MM.1S (cell line): ENCODE measurements at regions not wholly inside any gene's neighbourhood (a gene's known extent, or its start where the extent isn't known, plus 50 kb on each side); places are given as distances from the start of the nearest gene placed in this dataset.

Source experiments
- DNase-seq: peaks from one replicate; pipeline ENCODE4 v3.0.0-alpha.2; 2015
- H2AFZ ChIP-seq: fragments of 300-600 bp; sonication (generic); 2 replicates; pipeline ENCODE4 v1.6.0; 2016; ENCODE audit warnings: antibody characterized with exemption, low read length
- H3F3A ChIP-seq: fragments of 300-600 bp; sonication (generic); 2 replicates; pipeline ENCODE4 v1.6.1; 2016; ENCODE audit warnings: mild to moderate bottlenecking, antibody characterized with exemption, low read length, moderate library complexity, mixed read lengths; ENCODE audit not compliant: insufficient read depth
- H3K27ac ChIP-seq: fragments of 300-600 bp; sonication (generic); 2 replicates; pipeline ENCODE4 v1.5.1; 2016; ENCODE audit warnings: mild to moderate bottlenecking, low read length
- H3K27me3 ChIP-seq: fragments of 300-600 bp; sonication (generic); replicated peaks from 2 replicates; pipeline ENCODE4 v1.6.0; 2016; ENCODE audit warnings: low read length; ENCODE audit not compliant: insufficient read depth
- H3K36me3 ChIP-seq: fragments of 300-600 bp; sonication (generic); replicated peaks from 2 replicates; pipeline ENCODE4 v1.6.1; 2016; ENCODE audit warnings: mild to moderate bottlenecking, low read length, mixed read lengths; ENCODE audit not compliant: insufficient read depth
- H3K4me1 ChIP-seq: fragments of 300-600 bp; sonication (generic); 2 replicates; pipeline ENCODE4 v1.6.1; 2016; ENCODE audit warnings: low read length, mixed read lengths
- H3K4me2 ChIP-seq: fragments of 300-600 bp; sonication (generic); 2 replicates; pipeline ENCODE4 v1.6.0; 2016; ENCODE audit warnings: low read depth, low read length
- H3K4me3 ChIP-seq: fragments of 300-600 bp; sonication (generic); 2 replicates; pipeline ENCODE4 v1.5.1; 2016; ENCODE audit warnings: low read length, mixed read lengths
- H3K79me2 ChIP-seq: fragments of 300-600 bp; sonication (generic); 2 replicates; pipeline ENCODE4 v1.6.1; 2016; ENCODE audit warnings: mixed run types, low read length, mixed read lengths
- H3K9ac ChIP-seq: fragments of 300-600 bp; sonication (generic); 2 replicates; pipeline ENCODE4 v1.6.1; 2016; ENCODE audit warnings: low read length, mixed read lengths
- H3K9me2 ChIP-seq: fragments of 300-600 bp; sonication (generic); replicated peaks from 2 replicates; pipeline ENCODE4 v1.6.1; 2016; ENCODE audit warnings: mild to moderate bottlenecking, low read length, mixed read lengths; ENCODE audit not compliant: insufficient read depth
- H3K9me3 ChIP-seq: fragments of 300-600 bp; sonication (generic); replicated peaks from 2 replicates; pipeline ENCODE4 v1.6.1; 2016; ENCODE audit warnings: mild to moderate bottlenecking, low read length, mixed read lengths; ENCODE audit not compliant: insufficient read depth
- H4K20me1 ChIP-seq: fragments of 300-600 bp; sonication (generic); 2 replicates; pipeline ENCODE4 v1.6.1; 2016; ENCODE audit warnings: mild to moderate bottlenecking, low read length, moderate library complexity, mixed read lengths; ENCODE audit not compliant: insufficient read depth
- CTCF ChIP-seq: fragments of 300-600 bp; sonication (generic); IDR thresholded peaks from 2 replicates; pipeline ENCODE4 v1.5.1; 2016; ENCODE audit warnings: antibody characterized with exemption, low read length, mixed read lengths
- EZH2 ChIP-seq: fragments of 300-600 bp; sonication (generic); optimal IDR thresholded peaks from 2 replicates; pipeline ENCODE3; 2017; ENCODE audit warnings: low read depth, mild to moderate bottlenecking, antibody characterized with exemption, low read length, mixed read lengths
- EZH2phosphoT487 ChIP-seq: fragments of 300-600 bp; sonication (generic); IDR thresholded peaks from 2 replicates; pipeline ENCODE4 v1.6.1; 2018; ENCODE audit warnings: antibody characterized with exemption, low read length

- Histone ChIP-seq H3K79me2 (no peaks in the 10 kb centered on the region), H2AFZ (no peak overlapping the region), H3K9ac (no peak overlapping the region), H3K4me3 (no peak overlapping the region), H3F3A (no peaks in the 10 kb centered on the region), H3K4me1 (no peaks in the 10 kb centered on the region), H3K9me2 (no peaks in the 10 kb centered on the region), H3K27ac (no peak overlapping the region), H3K4me2 (no peak overlapping the region), H3K27me3 (no peaks in the 10 kb centered on the region), H3K9me3 (no peaks in the 10 kb centered on the region), H3K36me3 (no peaks in the 10 kb centered on the region), H4K20me1 (no peaks in the 10 kb centered on the region)
- TF ChIP-seq EZH2 (no peak), CTCF (no peak), EZH2phosphoT487 (no peak)
- DNase-seq = no peak
Measured at GRCh38 chr16:65376601-65377000, 254.7 kb upstream of the CDH11 start.

GRCh38 chr16:65375651-65376050, 253.8 kb upstream of the CDH11 start:
- no peak for DNase-seq
- Histone ChIP-seq H3K4me2 (no peak overlapping the region), H3F3A (no peaks in the 10 kb centered on the region)

GRCh38 chr16:65373097-65373496, 251.2 kb upstream of the CDH11 start:
- no peaks in the 10 kb centered on the region for H3F3A ChIP-seq
- no peak for DNase-seq
- TF ChIP-seq CTCF (no peak), EZH2 (no peak), EZH2phosphoT487 (no peak)
- H3K4me3 ChIP-seq = no peak overlapping the region
- no peaks in the 10 kb centered on the region for H3K4me1 ChIP-seq
- no peak overlapping the region for H3K9ac ChIP-seq
- no peak overlapping the region for H3K4me2 ChIP-seq
- no peaks in the 10 kb centered on the region for H3K9me3 ChIP-seq
- H3K27ac ChIP-seq = no peak overlapping the region
- no peaks in the 10 kb centered on the region for H4K20me1 ChIP-seq
- no peak overlapping the region for H2AFZ ChIP-seq
- no peaks in the 10 kb centered on the region for H3K36me3 ChIP-seq
- no peaks in the 10 kb centered on the region for H3K79me2 ChIP-seq
- H3K27me3 ChIP-seq = no peaks in the 10 kb centered on the region
- H3K9me2 ChIP-seq = no peaks in the 10 kb centered on the region

More at GRCh38 chr16:65375651-65376050, 253.8 kb upstream of the CDH11 start:
- TF ChIP-seq CTCF (no peak), EZH2phosphoT487 (no peak), EZH2 (no peak)
- Histone ChIP-seq H3K36me3 (no peaks in the 10 kb centered on the region), H3K27ac (no peak overlapping the region), H3K79me2 (no peaks in the 10 kb centered on the region), H2AFZ (no peak overlapping the region), H3K9ac (no peak overlapping the region), H3K9me2 (no peaks in the 10 kb centered on the region), H4K20me1 (no peaks in the 10 kb centered on the region), H3K4me1 (no peaks in the 10 kb centered on the region), H3K4me3 (no peak overlapping the region), H3K27me3 (no peaks in the 10 kb centered on the region), H3K9me3 (no peaks in the 10 kb centered on the region)
